ENCODE measurements at regions not wholly inside any gene's neighbourhood (a gene's known extent, or its start where the extent isn't known, plus 50 kb on each side); places are given as distances from the start of the nearest gene placed in this dataset.

DNA sequence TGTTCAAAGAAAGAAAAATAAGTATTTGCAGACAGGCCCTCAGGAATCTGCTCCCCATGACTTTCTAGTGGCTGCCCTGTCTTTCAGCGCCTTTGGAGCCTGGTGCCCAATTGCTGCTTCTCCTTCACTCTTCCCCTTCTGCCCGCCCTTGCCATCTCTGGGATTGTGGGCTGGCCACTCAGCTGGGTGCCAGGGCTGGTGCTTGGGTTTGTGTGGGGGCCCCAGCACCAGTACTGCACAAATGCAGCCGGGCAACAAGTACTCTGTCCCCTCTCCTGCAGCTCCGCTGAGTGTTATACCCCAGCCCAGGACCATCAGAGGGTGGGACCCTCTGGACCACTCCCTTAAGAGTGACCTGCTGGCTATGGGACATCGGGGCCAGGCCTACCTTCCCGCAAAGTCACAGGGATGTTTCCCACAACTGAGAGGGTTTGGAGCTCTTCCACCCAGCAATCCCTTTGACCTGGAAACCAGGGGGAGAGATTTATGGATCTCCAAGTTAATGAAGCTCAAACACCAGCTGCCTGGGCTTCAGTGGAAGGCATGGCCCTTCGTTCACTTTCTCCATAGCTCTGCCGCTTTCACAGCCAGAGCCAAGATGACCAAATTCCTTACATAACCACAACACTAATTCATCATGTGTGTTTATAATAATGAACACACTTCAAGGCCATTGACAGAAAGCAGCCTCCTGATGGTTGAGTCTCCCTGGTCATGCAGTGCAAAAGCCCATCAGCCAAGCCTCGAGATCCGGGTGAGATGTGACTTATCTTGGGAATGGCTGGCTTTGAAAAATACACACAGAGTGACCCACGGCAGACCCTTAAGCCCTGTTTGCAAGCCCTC lies 313.9 kb upstream of the ZNF32 start:
- Histone ChIP-seq H3K27me3 (replicated peaks; ENCODE audit: control insufficient read depth, insufficient read depth, low read length) (peaks cover 32% of the 10 kb centered on the region), H3K4me1 (ENCODE audit: control insufficient read depth, insufficient read depth, low read length) (peaks cover 10% of the 10 kb centered on the region), H3K9ac (ENCODE audit: low read length) (no peak overlapping the region), H3K4me3 (ENCODE audit: low read length) (no peak overlapping the region), H3K9me3 (ENCODE audit: control insufficient read depth, low read length) (no peaks in the 10 kb centered on the region), H3K36me3 (ENCODE audit: control insufficient read depth, insufficient read depth, low read length, severe bottlenecking) (no peaks in the 10 kb centered on the region)
- peak; percentile 3 for DNase-seq (ENCODE audit: low read depth)

DNA sequence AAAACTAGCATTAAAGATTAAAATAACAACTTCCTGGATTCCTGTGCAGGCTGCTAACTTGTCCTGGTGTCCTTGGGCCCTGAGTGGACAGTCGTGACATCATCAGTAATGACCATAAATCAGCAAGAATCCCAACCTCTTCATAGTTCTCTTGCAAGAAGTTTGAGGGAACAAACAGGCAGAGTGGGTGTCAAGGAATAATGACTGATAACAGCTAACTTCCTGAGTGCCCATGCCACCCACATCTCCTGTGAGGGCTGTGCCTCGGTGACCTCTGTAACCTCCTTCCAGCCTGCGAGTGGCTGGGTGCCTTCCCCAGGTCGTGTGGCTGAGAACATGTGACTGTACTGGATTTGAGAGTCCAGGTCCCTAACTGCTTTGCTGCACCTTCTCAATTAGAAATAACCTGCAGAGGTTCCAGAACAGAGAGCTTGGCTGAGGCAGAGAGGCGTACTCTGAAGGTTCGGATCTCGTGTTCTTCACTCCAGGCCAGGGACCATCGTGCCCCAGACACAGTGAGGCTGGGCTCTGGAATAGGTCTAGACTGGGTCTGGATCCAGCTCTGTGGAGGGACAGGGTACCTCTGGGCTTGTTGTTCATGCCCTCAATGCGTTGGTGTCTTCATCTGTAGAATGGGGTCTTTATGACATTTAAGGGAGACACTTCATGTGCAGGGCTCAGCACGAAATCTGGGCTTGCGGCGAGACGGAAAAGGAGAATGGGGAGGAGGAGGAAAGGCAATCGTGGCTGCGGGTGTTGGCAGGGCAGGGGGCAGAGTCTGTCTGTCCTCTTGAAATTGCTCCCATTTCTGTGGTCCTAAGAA lies 313.1 kb upstream of the ZNF32 start:
- Histone ChIP-seq H3K4me1 (ENCODE audit: control insufficient read depth, insufficient read depth, low read length) (peaks cover 10% of the 10 kb centered on the region), H3K9ac (ENCODE audit: low read length) (no peak overlapping the region), H3K36me3 (ENCODE audit: control insufficient read depth, insufficient read depth, low read length, severe bottlenecking) (no peaks in the 10 kb centered on the region), H3K9me3 (ENCODE audit: control insufficient read depth, low read length) (no peaks in the 10 kb centered on the region), H3K4me3 (ENCODE audit: low read length) (no peak overlapping the region), H3K27me3 (replicated peaks; ENCODE audit: control insufficient read depth, insufficient read depth, low read length) (peaks cover 40% of the 10 kb centered on the region)
- DNase-seq (ENCODE audit: low read depth): peak; percentile 6

DNA sequence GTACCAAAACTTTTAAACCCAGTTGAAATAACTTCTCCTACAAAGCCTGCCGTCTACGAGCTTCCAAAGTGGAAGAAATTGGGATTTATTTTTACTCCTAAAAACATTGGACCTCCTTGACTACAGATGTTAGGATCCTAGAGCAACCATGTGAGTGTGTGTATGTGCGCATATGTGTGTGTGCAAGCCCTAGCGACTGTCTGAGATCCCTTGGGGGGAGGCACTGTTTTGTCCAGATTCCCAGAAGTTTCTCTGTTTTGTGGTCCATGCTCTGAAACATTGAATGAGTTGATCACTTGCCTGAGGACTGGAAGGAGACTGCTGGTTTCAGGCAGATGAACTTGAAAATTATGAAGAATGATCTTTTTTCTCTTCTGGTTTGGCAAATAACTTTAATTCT lies 312.3 kb upstream of the ZNF32 start:
- Histone ChIP-seq H3K36me3 (ENCODE audit: control insufficient read depth, insufficient read depth, low read length, severe bottlenecking) (no peaks in the 10 kb centered on the region), H3K4me3 (ENCODE audit: low read length) (no peak overlapping the region), H3K27me3 (replicated peaks; ENCODE audit: control insufficient read depth, insufficient read depth, low read length) (peaks cover 46% of the 10 kb centered on the region), H3K9me3 (ENCODE audit: control insufficient read depth, low read length) (no peaks in the 10 kb centered on the region), H3K4me1 (ENCODE audit: control insufficient read depth, insufficient read depth, low read length) (peaks cover 10% of the 10 kb centered on the region), H3K9ac (ENCODE audit: low read length) (no peak overlapping the region)
- no peak for DNase-seq (ENCODE audit: low read depth)

DNA sequence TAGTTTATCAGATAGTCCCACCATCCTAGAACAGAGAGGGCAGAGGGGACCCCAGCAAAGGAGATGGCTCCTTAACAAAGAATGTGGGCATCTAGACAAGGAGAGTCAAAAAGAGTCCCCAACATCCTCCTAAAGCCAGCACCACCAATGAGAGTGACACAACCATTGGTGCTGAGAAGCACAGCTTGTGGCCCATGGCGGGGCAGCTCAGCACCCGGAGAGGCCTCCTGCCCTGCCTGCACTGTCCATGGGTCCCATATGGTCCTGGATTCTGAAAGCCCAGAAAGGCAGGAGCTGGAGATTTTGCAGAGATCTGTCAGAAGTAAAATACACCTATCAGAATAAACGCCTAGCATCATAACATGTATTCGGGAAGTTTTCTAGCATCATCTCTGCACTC lies 311.8 kb upstream of the ZNF32 start:
- Histone ChIP-seq H3K9ac (ENCODE audit: low read length) (no peak overlapping the region), H3K36me3 (ENCODE audit: control insufficient read depth, insufficient read depth, low read length, severe bottlenecking) (no peaks in the 10 kb centered on the region), H3K27me3 (replicated peaks; ENCODE audit: control insufficient read depth, insufficient read depth, low read length) (peaks cover 46% of the 10 kb centered on the region), H3K9me3 (ENCODE audit: control insufficient read depth, low read length) (no peaks in the 10 kb centered on the region), H3K4me3 (ENCODE audit: low read length) (no peak overlapping the region), H3K4me1 (ENCODE audit: control insufficient read depth, insufficient read depth, low read length) (peaks cover 7% of the 10 kb centered on the region)
- DNase-seq (ENCODE audit: low read depth): no peak

DNA sequence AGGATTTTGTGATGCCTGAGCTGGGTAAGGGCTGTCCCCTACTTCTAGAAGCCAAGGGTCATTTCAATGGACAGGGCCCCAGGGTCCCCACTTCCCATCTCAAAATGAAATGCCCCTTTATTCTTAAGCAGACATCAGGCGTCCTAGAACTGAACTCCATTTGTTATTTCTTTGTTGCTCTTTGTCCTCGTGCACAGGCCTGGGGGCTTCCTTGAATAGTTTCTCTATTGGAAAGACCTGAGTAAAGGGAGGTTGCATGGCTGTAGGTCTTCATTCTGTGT lies 311.4 kb upstream of the ZNF32 start:
- H3K9me3 ChIP-seq (ENCODE audit: control insufficient read depth, low read length): no peaks in the 10 kb centered on the region
- peaks cover 46% of the 10 kb centered on the region for H3K27me3 ChIP-seq (replicated peaks; ENCODE audit: control insufficient read depth, insufficient read depth, low read length)
- no peak overlapping the region for H3K4me3 ChIP-seq (ENCODE audit: low read length)
- no peaks in the 10 kb centered on the region for H3K36me3 ChIP-seq (ENCODE audit: control insufficient read depth, insufficient read depth, low read length, severe bottlenecking)
- no peak for DNase-seq (ENCODE audit: low read depth)
- H3K4me1 ChIP-seq (ENCODE audit: control insufficient read depth, insufficient read depth, low read length): peaks cover 3% of the 10 kb centered on the region
- no peak overlapping the region for H3K9ac ChIP-seq (ENCODE audit: low read length)

DNA sequence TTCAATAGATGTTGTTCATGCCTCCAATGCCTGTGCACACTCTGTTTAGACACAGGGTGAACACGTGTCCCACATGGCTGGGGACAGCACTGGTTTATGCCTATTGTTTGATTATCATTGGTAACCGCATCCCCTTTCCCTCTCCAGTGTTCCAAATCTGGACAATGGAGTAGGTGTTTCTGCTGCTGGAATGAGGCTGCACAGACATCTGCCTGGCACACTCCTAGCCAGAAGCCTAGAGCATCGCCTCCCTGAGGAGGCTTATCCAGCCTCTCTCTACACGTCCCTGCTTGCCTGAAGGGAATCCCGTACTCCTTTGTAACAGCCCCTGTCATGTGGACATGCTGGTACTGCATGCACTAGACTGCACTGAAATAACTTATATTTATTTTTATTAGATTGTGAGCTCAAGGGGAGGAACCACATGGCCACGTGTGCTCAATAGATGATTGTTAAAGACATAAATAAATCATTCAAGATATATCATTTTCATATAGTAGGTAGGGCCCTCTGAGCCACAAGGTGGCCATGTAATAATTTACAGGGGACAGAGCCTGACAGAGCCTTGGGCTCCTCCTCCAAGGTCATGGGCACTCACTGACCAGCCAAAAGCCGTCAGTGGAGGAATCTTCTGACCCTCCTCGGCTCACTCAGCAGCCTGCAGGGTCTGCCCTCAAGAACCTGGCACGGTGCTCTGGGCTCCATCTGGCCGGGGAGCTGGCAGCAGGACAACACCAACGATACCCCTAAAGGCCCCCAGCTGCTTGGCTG lies 310.9 kb upstream of the ZNF32 start:
- DNase-seq (ENCODE audit: low read depth): no peak

DNA sequence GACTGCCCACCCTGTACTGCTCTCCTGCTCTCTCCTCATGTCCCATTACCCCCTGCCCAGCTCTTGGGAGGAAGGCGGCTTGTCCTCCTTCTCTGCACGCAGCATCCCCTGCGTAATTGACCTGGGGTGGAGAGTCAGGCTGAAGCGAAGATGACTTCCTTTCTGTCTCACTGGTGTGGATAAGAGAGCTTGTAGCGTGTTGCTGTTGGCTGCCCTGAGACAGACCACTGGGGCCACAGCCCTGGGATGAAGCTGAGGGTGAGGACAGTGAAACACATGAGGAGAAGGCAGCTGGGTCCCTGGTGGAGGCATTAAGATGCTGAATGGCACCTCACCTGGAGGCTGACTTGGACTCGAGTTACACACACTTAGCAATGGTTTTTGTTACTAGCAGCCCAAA lies 310.3 kb upstream of the ZNF32 start:
- DNase-seq (ENCODE audit: low read depth): no peak
- H3K4me1 ChIP-seq (ENCODE audit: control insufficient read depth, insufficient read depth, low read length): no peaks in the 10 kb centered on the region
- no peak overlapping the region for H3K9ac ChIP-seq (ENCODE audit: low read length)
- peaks cover 46% of the 10 kb centered on the region for H3K27me3 ChIP-seq (replicated peaks; ENCODE audit: control insufficient read depth, insufficient read depth, low read length)
- no peaks in the 10 kb centered on the region for H3K9me3 ChIP-seq (ENCODE audit: control insufficient read depth, low read length)
- H3K36me3 ChIP-seq (ENCODE audit: control insufficient read depth, insufficient read depth, low read length, severe bottlenecking): no peaks in the 10 kb centered on the region
- H3K4me3 ChIP-seq (ENCODE audit: low read length): no peak overlapping the region

More for the DNA sequence above, 310.9 kb upstream of the ZNF32 start:
- no peaks in the 10 kb centered on the region for H3K4me1 ChIP-seq (ENCODE audit: control insufficient read depth, insufficient read depth, low read length)
- no peak overlapping the region for H3K9ac ChIP-seq (ENCODE audit: low read length)
- H3K9me3 ChIP-seq (ENCODE audit: control insufficient read depth, low read length): no peaks in the 10 kb centered on the region
- no peaks in the 10 kb centered on the region for H3K36me3 ChIP-seq (ENCODE audit: control insufficient read depth, insufficient read depth, low read length, severe bottlenecking)
- H3K27me3 ChIP-seq (replicated peaks; ENCODE audit: control insufficient read depth, insufficient read depth, low read length): peaks cover 46% of the 10 kb centered on the region
- H3K4me3 ChIP-seq (ENCODE audit: low read length): no peak overlapping the region

DNA sequence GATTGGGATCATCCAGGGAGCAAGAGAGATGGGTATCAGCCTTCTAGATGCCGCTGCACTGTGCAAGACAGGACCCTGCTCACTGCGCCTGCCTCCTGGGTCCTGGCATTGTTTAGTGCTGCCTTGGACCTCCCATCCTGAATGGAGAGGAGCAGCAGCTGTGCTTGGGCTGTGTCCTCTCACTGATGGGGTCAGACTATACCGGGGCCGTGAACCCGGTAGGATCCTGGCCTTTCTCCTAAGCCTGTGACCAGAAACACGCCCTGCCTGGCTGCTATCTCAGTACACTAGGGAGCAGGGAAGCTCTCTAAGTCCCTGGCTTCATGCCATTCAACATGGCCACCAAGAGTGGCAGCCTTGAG lies 309.4 kb upstream of the ZNF32 start:
- no peak for DNase-seq (ENCODE audit: low read depth)
- Histone ChIP-seq H3K9me3 (ENCODE audit: control insufficient read depth, low read length) (peaks cover 7% of the 10 kb centered on the region), H3K4me3 (ENCODE audit: low read length) (no peak overlapping the region), H3K4me1 (ENCODE audit: control insufficient read depth, insufficient read depth, low read length) (no peaks in the 10 kb centered on the region), H3K9ac (ENCODE audit: low read length) (no peak overlapping the region), H3K36me3 (ENCODE audit: control insufficient read depth, insufficient read depth, low read length, severe bottlenecking) (no peaks in the 10 kb centered on the region), H3K27me3 (replicated peaks; ENCODE audit: control insufficient read depth, insufficient read depth, low read length) (peaks cover 44% of the 10 kb centered on the region)

DNA sequence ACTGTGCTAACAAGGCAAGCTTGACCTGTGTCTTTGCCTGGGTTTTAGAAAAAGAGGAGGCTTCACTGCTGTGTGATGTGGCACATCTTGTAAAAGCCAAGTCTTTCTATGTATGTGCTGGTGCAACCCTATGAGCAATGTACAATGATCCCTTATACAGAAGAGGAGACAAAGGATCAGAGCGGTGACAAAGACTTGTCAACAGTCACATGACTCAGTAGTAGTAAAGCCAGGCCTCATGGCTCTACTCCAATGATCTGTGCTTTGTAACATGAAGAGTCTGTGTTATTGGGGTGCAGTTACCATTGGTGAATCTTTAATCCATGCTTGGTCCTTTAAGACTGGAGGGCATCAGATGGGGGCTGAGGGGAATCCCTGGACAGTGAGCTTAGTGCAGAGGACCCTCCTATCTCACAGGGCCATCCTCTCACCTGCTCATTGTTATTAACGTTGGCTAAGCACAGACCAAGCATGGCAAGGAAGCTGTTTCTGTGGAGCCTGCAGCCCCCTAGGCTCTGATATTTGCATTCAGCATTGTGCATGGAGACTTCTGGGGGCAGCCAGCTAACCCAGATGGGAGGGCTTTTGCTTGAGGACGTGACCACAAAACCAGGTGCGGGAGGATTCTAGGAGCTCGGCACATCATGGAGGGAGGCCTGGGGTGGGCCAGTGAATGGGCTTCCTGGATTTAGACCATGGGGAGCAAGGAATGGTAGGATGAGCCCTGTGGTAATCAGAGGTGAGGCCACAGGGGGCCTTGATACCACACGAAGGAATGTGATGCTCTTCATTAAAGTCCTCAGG lies 308.8 kb upstream of the ZNF32 start:
- Histone ChIP-seq H3K4me1 (ENCODE audit: control insufficient read depth, insufficient read depth, low read length) (no peaks in the 10 kb centered on the region), H3K9ac (ENCODE audit: low read length) (no peak overlapping the region), H3K9me3 (ENCODE audit: control insufficient read depth, low read length) (peaks cover 13% of the 10 kb centered on the region), H3K4me3 (ENCODE audit: low read length) (no peak overlapping the region), H3K36me3 (ENCODE audit: control insufficient read depth, insufficient read depth, low read length, severe bottlenecking) (no peaks in the 10 kb centered on the region), H3K27me3 (replicated peaks; ENCODE audit: control insufficient read depth, insufficient read depth, low read length) (peaks cover 44% of the 10 kb centered on the region)
- DNase-seq (ENCODE audit: low read depth): no peak

DNA sequence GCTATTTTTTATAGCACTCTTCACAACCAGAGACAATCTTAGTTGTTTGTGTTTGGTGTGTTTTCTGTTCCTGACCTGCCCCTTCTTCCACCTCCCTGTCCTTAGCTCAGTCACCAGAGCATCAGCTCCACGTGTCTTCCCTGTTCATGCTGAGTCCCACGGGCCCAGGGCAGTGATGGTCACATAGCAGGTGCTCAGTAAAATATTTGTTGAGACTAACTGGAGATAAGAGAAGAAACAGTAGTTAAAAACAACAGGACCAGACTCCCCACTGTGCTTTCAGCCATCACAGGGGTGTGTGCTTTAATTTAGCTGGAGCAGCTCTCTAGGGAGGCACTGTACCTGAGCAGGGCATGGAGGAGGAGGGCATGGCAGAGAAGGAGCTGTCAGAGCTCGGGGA lies 307.3 kb upstream of the ZNF32 start:
- H3K27me3 ChIP-seq (replicated peaks; ENCODE audit: control insufficient read depth, insufficient read depth, low read length): peaks cover 42% of the 10 kb centered on the region
- no peaks in the 10 kb centered on the region for H3K4me1 ChIP-seq (ENCODE audit: control insufficient read depth, insufficient read depth, low read length)
- H3K9ac ChIP-seq (ENCODE audit: low read length): no peak overlapping the region
- peaks cover 14% of the 10 kb centered on the region for H3K9me3 ChIP-seq (ENCODE audit: control insufficient read depth, low read length)
- DNase-seq (ENCODE audit: low read depth): no peak
- no peaks in the 10 kb centered on the region for H3K36me3 ChIP-seq (ENCODE audit: control insufficient read depth, insufficient read depth, low read length, severe bottlenecking)
- H3K4me3 ChIP-seq (ENCODE audit: low read length): no peak overlapping the region

All from adipocyte (in vitro differentiated cells).